ENCODE measurements at regions not wholly inside any gene's neighbourhood (a gene's known extent, or its start where the extent isn't known, plus 50 kb on each side); places are given as distances from the start of the nearest gene placed in this dataset.

GRCh38 chr10:121352231-121352855 is 245.9 kb downstream of the FGFR2 start:
- no peak for TF ChIP-seq CTCF (IDR thresholded peaks at IDR 0.05)
- intact Hi-C loops (cut with DNase I): no loop called here
- no peaks in the 10 kb centered on the region for H3K4me1 ChIP-seq
- DNase-seq (no peak), ATAC-seq (no peak), FAIRE-seq (no peak)
- H3K27ac ChIP-seq: no peak overlapping the region
- no peaks in the 10 kb centered on the region for H3K36me3 ChIP-seq
- no peaks in the 10 kb centered on the region for H3K9me3 ChIP-seq
- no peak overlapping the region for H3K4me3 ChIP-seq
- 47 to 50% methylated on average over 7 of the region's 7 CpGs for WGBS, 2 donors
- no peaks in the 10 kb centered on the region for H3K27me3 ChIP-seq

GRCh38 chr10:121355161-121355560 is 243.1 kb downstream of the FGFR2 start:
- no peak for FAIRE-seq
- Histone ChIP-seq H3K27ac (no peak overlapping the region), H3K27me3 (no peaks in the 10 kb centered on the region), H3K36me3 (no peaks in the 10 kb centered on the region), H3K4me3 (no peak overlapping the region), H3K4me1 (no peaks in the 10 kb centered on the region), H3K9me3 (no peaks in the 10 kb centered on the region)
- TF ChIP-seq CTCF (IDR thresholded peaks at IDR 0.05): no peak
- intact Hi-C loops (cut with DNase I): no loop called here
- WGBS, 2 donors: 78 to 88% methylated on average over 6 of the region's 6 CpGs
- DNase-seq: no peak
- ATAC-seq: no peak

- Histone ChIP-seq H3K9me3 (no peaks in the 10 kb centered on the region), H3K36me3 (no peaks in the 10 kb centered on the region), H3K27me3 (no peaks in the 10 kb centered on the region), H3K4me1 (no peaks in the 10 kb centered on the region), H3K4me3 (no peak overlapping the region), H3K27ac (no peak overlapping the region)
- intact Hi-C loops (cut with DNase I): no loop called here
- FAIRE-seq: no peak
- whole genome bisulfite sequencing, 2 donors: 62 to 69% methylated on average over 2 of the region's 2 CpGs
- no peak for TF ChIP-seq CTCF (IDR thresholded peaks at IDR 0.05)
- no peak for DNase-seq
- no peak for ATAC-seq
These were observed 242.1 kb downstream of the FGFR2 start for GRCh38 chr10:121356183-121356582.

GRCh38 chr10:121357401-121357800 is 240.8 kb downstream of the FGFR2 start:
- H3K36me3 ChIP-seq: no peaks in the 10 kb centered on the region
- H3K4me1 ChIP-seq: no peaks in the 10 kb centered on the region
- no peaks in the 10 kb centered on the region for H3K27me3 ChIP-seq
- no peak for FAIRE-seq
- intact Hi-C loops (cut with DNase I): no loop called here
- DNase-seq: no peak
- no peaks in the 10 kb centered on the region for H3K9me3 ChIP-seq
- no peak for TF ChIP-seq CTCF (IDR thresholded peaks at IDR 0.05)
- whole genome bisulfite sequencing, 2 donors: 42 to 44% methylated on average over 6 of the region's 6 CpGs
- ATAC-seq: peak in 3 of 4 donors; percentile 29 to 40 (median 30)
- no peak overlapping the region for H3K4me3 ChIP-seq
- H3K27ac ChIP-seq: no peak overlapping the region

- Histone ChIP-seq H3K9me3 (no peaks in the 10 kb centered on the region), H3K27me3 (no peaks in the 10 kb centered on the region), H3K4me1 (no peaks in the 10 kb centered on the region), H3K36me3 (no peaks in the 10 kb centered on the region), H3K27ac (peak overlapping the region in 2 of 4 donors; percentile 39 to 52), H3K4me3 (no peak overlapping the region)
- intact Hi-C loops (cut with DNase I): no loop called here
- ATAC-seq: peak in 3 of 4 donors; percentile 67 to 71 (median 70)
- WGBS, 2 donors: 56 to 64% methylated on average over 5 of the region's 5 CpGs
- TF ChIP-seq CTCF (IDR thresholded peaks at IDR 0.05): no peak
- no peak for FAIRE-seq
- DNase-seq: peak in 1 of 6 donors; percentile 18
These were observed 236.2 kb downstream of the FGFR2 start for GRCh38 chr10:121362026-121362425.
